GM12873 (cell line): ENCODE measurements at regions not wholly inside any gene's neighbourhood (a gene's known extent, or its start where the extent isn't known, plus 50 kb on each side); places are given as distances from the start of the nearest gene placed in this dataset.

Experiments used
- CTCF ChIP-seq: IDR thresholded peaks from 2 replicates; pipeline ENCODE4 v1.5.1; 2012; ENCODE audit warnings: low read depth, mild to moderate bottlenecking, moderate library complexity, low read length, control low read depth; ENCODE audit not compliant: insufficient read depth; ENCODE audit errors: missing control alignments

- TF ChIP-seq CTCF = no peak
Observed at GRCh38 chr21:22444990-22445389, 1446.8 kb downstream of the NCAM2 start.

DNA sequence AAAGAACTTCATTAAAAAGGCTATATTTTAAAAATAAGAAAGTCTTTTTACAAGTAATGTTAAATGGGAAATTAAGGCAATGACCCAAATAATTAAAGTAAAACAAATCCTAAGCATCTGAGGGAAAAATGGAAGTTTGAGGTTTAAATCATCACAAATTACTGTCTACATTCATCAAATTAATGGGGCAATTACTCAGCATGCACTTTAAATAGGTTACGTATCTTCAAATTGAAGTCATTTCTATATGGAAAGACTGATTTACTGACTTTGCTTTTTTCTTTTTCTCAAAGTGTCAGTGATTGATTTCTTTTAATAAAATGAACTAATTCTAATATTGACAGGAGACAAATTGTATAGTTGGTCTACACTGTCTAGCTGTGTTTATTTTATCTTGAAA is 1452.3 kb downstream of the NCAM2 start:
- TF ChIP-seq CTCF = no peak

DNA sequence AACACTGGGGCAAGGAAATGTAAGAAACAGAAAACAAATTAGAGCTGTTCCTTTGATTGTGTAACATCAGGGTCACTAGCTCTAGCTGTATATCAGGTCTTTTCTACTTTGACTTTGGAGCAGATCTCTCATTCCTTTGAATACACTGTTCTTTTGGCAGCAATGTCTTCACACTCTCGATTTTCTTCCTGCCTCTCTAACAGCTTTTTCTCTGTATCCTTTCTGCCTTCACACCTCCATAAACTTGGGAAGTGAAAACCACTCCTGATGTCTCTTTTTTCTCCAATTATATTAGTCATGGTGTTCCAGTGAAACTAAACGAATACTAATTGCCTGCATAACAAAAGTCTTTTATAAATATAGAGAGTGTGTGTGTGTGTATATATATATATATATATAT is 1458.0 kb downstream of the NCAM2 start:
- TF ChIP-seq CTCF = no peak

DNA sequence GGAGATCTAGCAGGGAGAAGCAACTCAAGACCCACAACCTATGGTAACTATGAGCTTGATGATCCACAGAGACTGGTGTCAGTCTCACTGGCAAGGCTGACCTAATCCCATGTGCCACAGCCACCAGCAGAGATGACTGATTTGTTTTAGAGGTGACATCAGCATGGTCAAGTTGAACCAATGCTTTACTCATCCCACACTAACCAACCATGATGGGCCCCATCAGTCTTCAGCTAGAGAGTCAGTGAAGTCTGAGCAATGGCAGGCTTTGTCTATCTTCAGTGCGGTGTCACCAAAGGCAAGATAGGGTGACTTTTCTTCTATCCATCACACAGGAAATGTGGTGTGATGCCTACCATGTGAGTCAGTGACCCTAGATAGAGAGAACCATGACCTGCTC is 1470.7 kb downstream of the NCAM2 start:
- no peak for TF ChIP-seq CTCF

DNA sequence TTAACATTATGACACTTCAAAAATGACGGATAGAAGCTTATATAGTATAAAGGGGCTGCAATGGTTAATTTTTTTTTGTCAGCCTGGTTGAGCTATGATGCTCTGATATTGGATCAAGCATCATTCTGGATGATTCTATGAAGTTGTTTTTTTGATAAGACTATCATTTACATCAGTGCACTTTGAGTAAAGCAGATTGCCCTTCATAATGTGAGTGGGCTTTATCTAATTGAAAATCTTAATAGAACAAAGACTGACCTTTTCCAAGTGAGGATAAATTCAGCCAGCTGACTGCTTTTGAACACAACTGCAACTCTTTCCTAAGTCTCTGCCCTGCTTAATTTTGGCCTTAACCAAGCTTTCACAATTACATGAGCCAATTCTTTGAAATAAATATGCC is 1476.2 kb downstream of the NCAM2 start:
- no peak for TF ChIP-seq CTCF

- no peak for TF ChIP-seq CTCF
Observed at GRCh38 chr21:22476214-22476613, 1478.0 kb downstream of the NCAM2 start.

DNA sequence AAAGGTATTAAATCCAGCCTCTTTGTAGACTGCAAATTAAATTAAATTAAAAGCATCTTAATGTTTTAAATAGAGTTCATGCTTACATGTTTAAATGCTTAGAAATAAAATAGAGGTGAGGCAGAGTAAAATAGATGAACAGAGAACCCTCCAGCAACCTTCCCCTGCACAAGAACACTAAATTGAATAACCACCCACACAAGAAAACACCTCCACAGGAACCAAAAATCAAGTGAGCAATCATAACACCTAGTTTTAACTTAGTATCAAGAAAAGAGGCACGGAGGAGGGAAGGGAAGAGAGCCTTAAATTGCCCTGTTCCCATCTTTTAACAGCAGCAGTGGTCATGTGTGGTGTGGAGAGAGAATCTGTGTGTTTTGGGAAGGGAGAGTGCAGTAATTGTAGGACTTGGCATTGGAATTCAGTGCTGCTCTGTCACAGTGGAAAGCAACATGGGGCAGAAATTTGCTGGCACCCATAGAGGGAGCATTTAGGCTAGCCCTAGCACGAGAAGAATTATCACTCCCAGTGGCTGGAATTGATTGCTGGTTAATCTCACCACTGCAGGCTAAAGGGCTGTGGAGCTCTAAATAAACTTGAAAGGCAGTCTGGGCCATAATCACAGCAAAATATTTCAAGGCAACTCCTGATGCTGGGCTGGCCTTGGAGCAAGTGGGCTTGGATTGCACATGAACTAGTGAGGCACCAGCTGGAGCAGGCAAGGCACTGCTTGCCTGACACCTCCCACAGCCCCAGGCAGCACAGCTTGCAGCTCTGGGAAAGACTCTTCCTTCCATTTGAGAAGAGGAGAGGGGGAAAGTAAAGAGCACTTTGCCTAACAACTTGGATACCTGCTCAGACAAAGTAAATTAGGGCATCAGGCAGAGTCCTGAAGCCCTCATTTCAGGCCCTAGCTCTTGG is 1478.8 kb downstream of the NCAM2 start:
- TF ChIP-seq CTCF = no peak
